WTC11 (cell line): ENCODE measurements at regions not wholly inside any gene's neighbourhood (a gene's known extent, or its start where the extent isn't known, plus 50 kb on each side); places are given as distances from the start of the nearest gene placed in this dataset.
"Not testable (repeated sequence)": the region's sequence is repeated elsewhere in the genome, so short reads cannot be mapped to it uniquely, and the experiment has no call there.

Experiments used
- ATAC-seq: fragments of 200-7000 bp; cut with Tn5 transposase; 2 replicates; pipeline ENCODE4 v1.10.0; 2021; ENCODE audit warnings: mild to moderate bottlenecking, moderate library complexity
- CTCF ChIA-PET: fragments of 300-600 bp; sonication (Branson Sonifier 250); formaldehyde crosslinking; loops from one replicate; lab custom pipeline; 2021; ENCODE audit warnings: antibody characterized with exemption; lab: Charles Lee
- POLR2A ChIA-PET: fragments of 350-600 bp; sonication (Branson Sonifier 250); formaldehyde crosslinking; loops from one replicate; lab custom pipeline; 2021; ENCODE audit warnings: antibody characterized with exemption; lab: Charles Lee
- DNase-seq: peaks from one replicate; pipeline ENCODE4 v3.0.0; 2021; ENCODE audit warnings: low spot score
- H3K27ac Mint-ChIP-seq: 2 replicates; pipeline ENCODE4 v1.8.0; 2021; ENCODE audit warnings: mixed read lengths
- H3K27me3 Mint-ChIP-seq: 2 replicates; pipeline ENCODE4 v1.8.0; 2021; ENCODE audit warnings: low read depth, mild to moderate bottlenecking, moderate library complexity, mixed read lengths
- H3K36me3 Mint-ChIP-seq: 2 replicates; pipeline ENCODE4 v1.8.0; 2021; ENCODE audit warnings: mixed read lengths
- H3K4me1 Mint-ChIP-seq: 2 replicates; pipeline ENCODE4 v1.8.0; 2022; ENCODE audit warnings: mixed read lengths
- H3K4me3 Mint-ChIP-seq: 2 replicates; pipeline ENCODE4 v1.8.0; 2021; ENCODE audit warnings: mild to moderate bottlenecking, moderate library complexity, mixed read lengths
- H3K9me3 Mint-ChIP-seq: 2 replicates; pipeline ENCODE4 v1.8.0; 2021; ENCODE audit warnings: mixed read lengths
- ATF3 ChIP-seq: sonication (generic); formaldehyde crosslinking; conservative IDR thresholded peaks from 2 replicates; pipeline ENCODE4 v1.8.1; 2022; ENCODE audit warnings: mild to moderate bottlenecking, missing genetic modification reagents
- CBFB ChIP-seq: sonication (generic); formaldehyde crosslinking; IDR thresholded peaks from 2 replicates; pipeline ENCODE4 v1.8.1; 2022; ENCODE audit warnings: mild to moderate bottlenecking, low read depth, missing genetic modification reagents
- E2F4 ChIP-seq: sonication (generic); formaldehyde crosslinking; IDR thresholded peaks from 2 replicates; pipeline ENCODE4 v1.8.1; 2022; ENCODE audit warnings: low read depth, mild to moderate bottlenecking, moderate library complexity, missing genetic modification reagents, borderline replicate concordance
- FOXP1 ChIP-seq: sonication (generic); formaldehyde crosslinking; IDR thresholded peaks from 2 replicates; pipeline ENCODE4 v1.8.0; 2022; ENCODE audit warnings: missing genetic modification reagents, mild to moderate bottlenecking, moderate library complexity, borderline replicate concordance
- GABPB1 ChIP-seq: sonication (generic); formaldehyde crosslinking; IDR thresholded peaks from 2 replicates; pipeline ENCODE4 v1.8.1; 2023; ENCODE audit warnings: mild to moderate bottlenecking, missing genetic modification reagents
- GRHL2 ChIP-seq: fragments of 250-450 bp; sonication (Bioruptor Pico); IDR thresholded peaks from 2 replicates; pipeline ENCODE4 v1.8.0; 2022; ENCODE audit warnings: mild to moderate bottlenecking, moderate library complexity; ENCODE audit not compliant: insufficient replicate concordance, severe bottlenecking
- IRF1 ChIP-seq: sonication (generic); formaldehyde crosslinking; IDR thresholded peaks from 2 replicates; pipeline ENCODE4 v1.8.0; 2023; ENCODE audit warnings: missing genetic modification reagents
- IRF2 ChIP-seq: sonication (generic); formaldehyde crosslinking; IDR thresholded peaks from 2 replicates; pipeline ENCODE4 v1.8.0; 2022; ENCODE audit warnings: low read depth, missing genetic modification reagents, borderline replicate concordance
- JUN ChIP-seq: sonication (generic); formaldehyde crosslinking; IDR thresholded peaks from 2 replicates; pipeline ENCODE4 v1.8.0; 2023; ENCODE audit warnings: mild to moderate bottlenecking, missing genetic modification reagents
- KAT7 ChIP-seq: sonication (generic); formaldehyde crosslinking; IDR thresholded peaks from 2 replicates; pipeline ENCODE4 v1.8.1; 2023; ENCODE audit warnings: missing genetic modification reagents, mild to moderate bottlenecking, borderline replicate concordance
- NFATC4 ChIP-seq: fragments of 250-450 bp; sonication (Bioruptor Pico); IDR thresholded peaks from 2 replicates; pipeline ENCODE4 v1.9.0; 2021; ENCODE audit warnings: mild to moderate bottlenecking
- PREB ChIP-seq: sonication (generic); formaldehyde crosslinking; IDR thresholded peaks from 2 replicates; pipeline ENCODE4 v1.8.1; 2022; ENCODE audit warnings: mild to moderate bottlenecking, missing genetic modification reagents, moderate library complexity, borderline replicate concordance
- SMAD3 ChIP-seq: sonication (generic); formaldehyde crosslinking; IDR thresholded peaks from 2 replicates; pipeline ENCODE4 v1.8.0; 2022; ENCODE audit warnings: missing genetic modification reagents, mild to moderate bottlenecking, borderline replicate concordance
- TEAD4 ChIP-seq: sonication (generic); formaldehyde crosslinking; IDR thresholded peaks from 2 replicates; pipeline ENCODE4 v1.8.0; 2022; ENCODE audit warnings: mild to moderate bottlenecking, missing genetic modification reagents
- TP53 ChIP-seq: sonication (generic); formaldehyde crosslinking; IDR thresholded peaks from 2 replicates; pipeline ENCODE4 v1.8.1; 2023; ENCODE audit warnings: mild to moderate bottlenecking, missing genetic modification reagents
- ZNF532 ChIP-seq: fragments of 250-450 bp; sonication (Bioruptor Pico); IDR thresholded peaks from 2 replicates; pipeline ENCODE4 v1.9.0; 2021; ENCODE audit warnings: mild to moderate bottlenecking, borderline replicate concordance

- TF ChIP-seq GRHL2 (CRISPR knock-in tag) (no peak), NFATC4 (CRISPR knock-in tag) (no peak), KAT7 (CRISPR knock-in tag) (no peak), CBFB (CRISPR knock-in tag) (no peak), SMAD3 (CRISPR knock-in tag) (no peak), IRF1 (CRISPR knock-in tag) (no peak), FOXP1 (CRISPR knock-in tag) (no peak), E2F4 (CRISPR knock-in tag) (no peak)
These were observed 717.8 kb downstream of the CDH18 start (continued) for GRCh38 chr5:19270153-19270552.

- Mint-ChIP-seq H3K36me3 (peaks cover 12% of the 10 kb centered on the region), H3K27me3 (no peaks in the 10 kb centered on the region), H3K9me3 (peaks cover 54% of the 10 kb centered on the region), H3K27ac (no peak overlapping the region), H3K4me1 (peaks cover 10% of the 10 kb centered on the region), H3K4me3 (no peak overlapping the region)
- ChIA-PET POLR2A (no interaction called here), CTCF (no interaction called here)
- ATAC-seq: no peak
- no peak for DNase-seq
- TF ChIP-seq TP53 (CRISPR knock-in tag): no peak
- no peak for TF ChIP-seq ATF3 (CRISPR knock-in tag)
- TF ChIP-seq GABPB1 (CRISPR knock-in tag): no peak
- no peak for TF ChIP-seq JUN (CRISPR knock-in tag)
These were observed 713.4 kb downstream of the CDH18 start for GRCh38 chr5:19274578-19274977.

GRCh38 chr5:19285286-19285685 lies 702.7 kb downstream of the CDH18 start:
- no peak for ATAC-seq
- no peak for TF ChIP-seq ZNF532 (CRISPR knock-in tag)
- TF ChIP-seq TEAD4 (CRISPR knock-in tag): no peak
- TF ChIP-seq PREB (CRISPR knock-in tag): no peak
- no peak for TF ChIP-seq IRF2
- no peak for DNase-seq
- POLR2A ChIA-PET: no interaction called here
- CTCF ChIA-PET: no interaction called here
- no peak overlapping the region for H3K27ac Mint-ChIP-seq
- H3K9me3 Mint-ChIP-seq: peaks cover 34% of the 10 kb centered on the region
- H3K4me3 Mint-ChIP-seq: no peak overlapping the region
- peaks cover 6% of the 10 kb centered on the region for H3K36me3 Mint-ChIP-seq
- no peaks in the 10 kb centered on the region for H3K4me1 Mint-ChIP-seq
- no peaks in the 10 kb centered on the region for H3K27me3 Mint-ChIP-seq

GRCh38 chr5:19287548-19288277 lies 700.3 kb downstream of the CDH18 start:
- CTCF ChIA-PET, H3K27me3 Mint-ChIP-seq, H3K4me1 Mint-ChIP-seq, ATAC-seq, POLR2A ChIA-PET, H3K36me3 Mint-ChIP-seq, H3K4me3 Mint-ChIP-seq, H3K27ac Mint-ChIP-seq: not testable (repeated sequence)
- peak; percentile 17 for DNase-seq
- peaks cover 27% of the 10 kb centered on the region for H3K9me3 Mint-ChIP-seq

GRCh38 chr5:19288311-19288710 lies 699.7 kb downstream of the CDH18 start:
- ATAC-seq, CTCF ChIA-PET, POLR2A ChIA-PET, DNase-seq, H3K36me3 Mint-ChIP-seq, H3K27me3 Mint-ChIP-seq, H3K4me3 Mint-ChIP-seq, H3K4me1 Mint-ChIP-seq, H3K27ac Mint-ChIP-seq: not testable (repeated sequence)
- peaks cover 22% of the 10 kb centered on the region for H3K9me3 Mint-ChIP-seq
